H1 (cell line): ENCODE measurements at regions not wholly inside any gene's neighbourhood (a gene's known extent, or its start where the extent isn't known, plus 50 kb on each side); places are given as distances from the start of the nearest gene placed in this dataset.

Experiments used
- CTCF ChIA-PET: fragments of 300-600 bp; sonication (Branson Sonifier 250); formaldehyde crosslinking; loops from one replicate; lab custom pipeline; 2021; ENCODE audit not compliant: partially characterized antibody; lab: Charles Lee
- POLR2A ChIA-PET: fragments of 300-600 bp; sonication (Branson Sonifier 250); formaldehyde crosslinking; loops from one replicate; lab custom pipeline; 2021; ENCODE audit warnings: inconsistent platforms; ENCODE audit not compliant: partially characterized antibody; lab: Charles Lee
- DNase-seq, 2 experiments: peaks; one replicate each; pipeline versions ENCODE4 v3.0.0 to v3.0.0-alpha.2; 2010 to 2022; ENCODE audit warnings: low spot score in 2 of 2, low read depth in 1 of 2, mixed read lengths in 1 of 2
- FAIRE-seq: peaks from 2 replicates; lab custom pipeline; 2011; peaks lifted over from hg19 to GRCh38; lab: Jason Lieb, UNC
- H2AFZ ChIP-seq: 2 replicates; pipeline ENCODE4 v1.8.1; 2012; ENCODE audit warnings: low read length, inconsistent platforms
- H2AK5ac ChIP-seq: 2 replicates; pipeline ENCODE4 v1.6.1; 2013; ENCODE audit warnings: low read depth, low read length
- H2BK120ac ChIP-seq: replicated peaks from 2 replicates; pipeline ENCODE3; 2013; ENCODE audit warnings: low read depth, low read length, inconsistent platforms
- H2BK12ac ChIP-seq: 2 replicates; pipeline ENCODE4 v1.6.1; 2013; ENCODE audit warnings: low read depth, low read length
- H2BK15ac ChIP-seq: 2 replicates; pipeline ENCODE4 v1.6.1; 2013; ENCODE audit warnings: low read length
- H2BK20ac ChIP-seq: 2 replicates; pipeline ENCODE4 v1.6.1; 2013; ENCODE audit warnings: low read length
- H2BK5ac ChIP-seq: 2 replicates; pipeline ENCODE4 v1.6.1; 2013; ENCODE audit warnings: low read depth, low read length
- H3K14ac ChIP-seq: 2 replicates; pipeline ENCODE4 v1.6.1; 2013; ENCODE audit warnings: inconsistent platforms; ENCODE audit not compliant: insufficient read length
- H3K18ac ChIP-seq: 2 replicates; pipeline ENCODE4 v1.6.1; 2013; ENCODE audit warnings: low read length; ENCODE audit errors: extremely low read depth
- H3K23ac ChIP-seq: 2 replicates; pipeline ENCODE4 v1.6.1; 2013; ENCODE audit warnings: inconsistent platforms; ENCODE audit not compliant: insufficient read length
- H3K23me2 ChIP-seq: 2 replicates; pipeline ENCODE4 v1.6.1; 2013; ENCODE audit warnings: low read depth, low read length
- H3K27ac ChIP-seq: 2 replicates; pipeline ENCODE4 v1.6.1; 2011; ENCODE audit warnings: low read depth, low read length, inconsistent platforms
- H3K27me3 ChIP-seq, 4 experiments: replicated peaks in 1 of 4; 1 replicate in 1 of 4; 2 replicates in 3 of 4; pipeline versions ENCODE4 v1.6.1 to v1.8.1; 2011 to 2013; ENCODE audit warnings: low read length in 3 of 4, mild to moderate bottlenecking in 3 of 4, inconsistent platforms in 2 of 4, mixed read lengths in 2 of 4, moderate library complexity in 1 of 4; ENCODE audit not compliant: control insufficient read depth in 3 of 4, insufficient read depth in 3 of 4; ENCODE audit errors: extremely low read depth in 1 of 4
- H3K36me3 ChIP-seq, 4 experiments: 2 replicates each; pipeline versions ENCODE4 v1.6.1 to v1.8.1; 2011 to 2013; ENCODE audit warnings: mild to moderate bottlenecking in 4 of 4, low read length in 3 of 4, moderate library complexity in 2 of 4, control low read depth in 1 of 4, inconsistent platforms in 1 of 4; ENCODE audit not compliant: insufficient read depth in 4 of 4, control insufficient read depth in 2 of 4
- H3K4ac ChIP-seq: replicated peaks from 2 replicates; pipeline ENCODE3; 2013; ENCODE audit warnings: low read length, low read depth, mixed read lengths, inconsistent platforms; ENCODE audit not compliant: insufficient read length
- H3K4me1 ChIP-seq, 4 experiments: replicated peaks in 1 of 4; 1 replicate in 1 of 4; 2 replicates in 3 of 4; pipeline versions ENCODE4 v1.6.1 to v1.8.1; 2011 to 2013; ENCODE audit warnings: low read length in 3 of 4, inconsistent platforms in 2 of 4, mixed read lengths in 1 of 4; ENCODE audit not compliant: insufficient read depth in 4 of 4, control insufficient read depth in 3 of 4
- H3K4me2 ChIP-seq, 2 experiments: 2 replicates each; pipeline versions ENCODE4 v1.6.1 to v1.8.1; 2011 to 2013; ENCODE audit warnings: low read depth in 2 of 2, low read length in 2 of 2, control low read depth in 1 of 2, inconsistent platforms in 1 of 2, mild to moderate bottlenecking in 1 of 2; ENCODE audit not compliant: insufficient read depth in 1 of 2
- H3K4me3 ChIP-seq, 4 experiments: fragments of 200-600, 300-600 bp in 1 of 4; sonication (generic), shearing (Covaris generic), sonication (Bioruptor Twin) in 1 of 4; 2 replicates each; pipeline versions ENCODE4 v1.5.1 to v1.8.1; 2011 to 2016; ENCODE audit warnings: low read length in 4 of 4, low read depth in 3 of 4, control low read depth in 2 of 4, inconsistent platforms in 2 of 4, mild to moderate bottlenecking in 2 of 4, mixed read lengths in 1 of 4, moderate library complexity in 1 of 4; ENCODE audit not compliant: insufficient read depth in 2 of 4; ENCODE audit errors: extremely low read depth in 1 of 4
- H3K56ac ChIP-seq: replicated peaks from 2 replicates; pipeline ENCODE3; 2013; ENCODE audit warnings: low read depth, mild to moderate bottlenecking, mixed read lengths, low read length, inconsistent platforms; ENCODE audit not compliant: insufficient read length
- H3K79me1 ChIP-seq: 2 replicates; pipeline ENCODE4 v1.6.1; 2013; ENCODE audit warnings: low read depth, low read length, control low read depth
- H3K79me2 ChIP-seq, 2 experiments: 2 replicates each; pipeline versions ENCODE4 v1.6.1 to v1.8.1; 2012 to 2013; ENCODE audit warnings: low read length in 2 of 2, mild to moderate bottlenecking in 2 of 2, inconsistent platforms in 1 of 2; ENCODE audit not compliant: insufficient read depth in 2 of 2, control insufficient read depth in 1 of 2
- H3K9ac ChIP-seq, 4 experiments: replicated peaks in 1 of 4; 1 replicate in 1 of 4; 2 replicates in 3 of 4; pipeline versions ENCODE4 v1.6.1 to v1.8.1; 2011 to 2013; ENCODE audit warnings: low read depth in 3 of 4, low read length in 3 of 4, control low read depth in 2 of 4, mild to moderate bottlenecking in 2 of 4, moderate library complexity in 2 of 4, inconsistent platforms in 1 of 4; ENCODE audit errors: extremely low read depth in 1 of 4
- H3K9me3 ChIP-seq, 2 experiments: 2 replicates each; pipeline versions ENCODE4 v1.6.1 to v1.8.1; 2012 to 2013; ENCODE audit warnings: mild to moderate bottlenecking in 2 of 2, moderate library complexity in 2 of 2, control low read depth in 1 of 2, inconsistent platforms in 1 of 2, low read depth in 1 of 2, low read length in 1 of 2, mixed read lengths in 1 of 2; ENCODE audit not compliant: insufficient read depth in 2 of 2
- H4K20me1 ChIP-seq, 2 experiments: replicated peaks in 1 of 2; 2 replicates each; pipeline versions ENCODE3 to v1.8.1; 2011 to 2013; ENCODE audit warnings: inconsistent platforms in 2 of 2, low read length in 2 of 2, mild to moderate bottlenecking in 1 of 2; ENCODE audit not compliant: insufficient read depth in 2 of 2, control insufficient read depth in 1 of 2
- H4K5ac ChIP-seq: 2 replicates; pipeline ENCODE4 v1.6.1; 2013; ENCODE audit warnings: low read length, low read depth, mixed read lengths, inconsistent platforms; ENCODE audit not compliant: insufficient read length
- H4K8ac ChIP-seq: 2 replicates; pipeline ENCODE4 v1.8.0; 2013; ENCODE audit warnings: mild to moderate bottlenecking, moderate library complexity, low read length, inconsistent platforms; ENCODE audit not compliant: insufficient read depth; ENCODE audit errors: extremely low read depth
- H4K91ac ChIP-seq: replicated peaks from 2 replicates; pipeline ENCODE3; 2013; ENCODE audit warnings: low read length, mixed read lengths, inconsistent platforms; ENCODE audit not compliant: insufficient read length
- BRCA1 ChIP-seq: IDR thresholded peaks from 2 replicates; pipeline ENCODE4 v1.6.1; 2012; ENCODE audit warnings: low read depth, low read length, improper control_type of control experiment
- CTCF ChIP-seq, 3 experiments: IDR thresholded peaks; 1 replicate in 2 of 3; 2 replicates in 1 of 3; pipeline versions ENCODE4 v1.5.1 to v1.6.1; 2011; ENCODE audit warnings: low read length in 3 of 3, mild to moderate bottlenecking in 3 of 3, inconsistent platforms in 2 of 3, low read depth in 1 of 3, moderate library complexity in 1 of 3; ENCODE audit not compliant: insufficient read depth in 1 of 3; ENCODE audit errors: control extremely low read depth in 1 of 3
- KDM1A ChIP-seq: fragments of 200-600, 300-600 bp; sonication (generic); IDR thresholded peaks from 2 replicates; pipeline ENCODE4 v1.7.1; 2016; ENCODE audit warnings: mild to moderate bottlenecking, low read length, borderline replicate concordance
- NANOG ChIP-seq: IDR thresholded peaks from 2 replicates; pipeline ENCODE4 v1.6.1; 2011; ENCODE audit warnings: low read length, low read depth, mild to moderate bottlenecking, inconsistent platforms; ENCODE audit not compliant: insufficient read depth, poor library complexity, severe bottlenecking
- PHF8 ChIP-seq: fragments of 200-600 bp; sonication (generic); conservative IDR thresholded peaks from 2 replicates; pipeline ENCODE4 v1.7.1; 2012; ENCODE audit warnings: low read depth, mild to moderate bottlenecking, inconsistent platforms, low read length, moderate library complexity
- RAD21 ChIP-seq, 2 experiments: IDR thresholded peaks in 1 of 2; conservative IDR thresholded peaks in 1 of 2; 2 replicates each; pipeline ENCODE4 v1.6.1; 2011; ENCODE audit warnings: low read depth in 2 of 2, low read length in 2 of 2, improper control_type of control experiment in 1 of 2, inconsistent platforms in 1 of 2, mild to moderate bottlenecking in 1 of 2, moderate library complexity in 1 of 2
- TBP ChIP-seq: IDR thresholded peaks from 2 replicates; pipeline ENCODE4 v1.6.1; 2011; ENCODE audit warnings: low read depth, low read length, improper control_type of control experiment
- WGBS, 2 experiments: shearing (Covaris generic) in 1 of 2; methylation state at CpG; one replicate each; pipeline versions ENCODE4 v1.1.6 to v1.1.7; 2013 to 2015; ENCODE audit warnings: low lambda C conversion rate in 2 of 2, mixed read lengths in 2 of 2, inconsistent platforms in 1 of 2, low coverage in 1 of 2, missing lambda C conversion rate in 1 of 2; ENCODE audit not compliant: insufficient replicate concordance in 2 of 2, insufficient coverage in 1 of 2, insufficient read length in 1 of 2; ENCODE audit errors: extremely low coverage in 1 of 2, missing lambda C conversion rate in 1 of 2; 5-methylcytosine and 5-hydroxymethylcytosine counted together

- H2BK12ac ChIP-seq = no peak overlapping the region
- no peak overlapping the region for H2AFZ ChIP-seq
- no peak overlapping the region for H2BK20ac ChIP-seq
- no peak overlapping the region for H3K56ac ChIP-seq
- H3K4me2 ChIP-seq = no peak overlapping the region
- no peaks in the 10 kb centered on the region for H4K20me1 ChIP-seq
- H2BK15ac ChIP-seq = no peak overlapping the region
- ChIA-PET POLR2A (no interaction called here), CTCF (interaction anchor here (0.5 to 4.1 kb wide), 23 partner anchors 9 to 1135 kb away, joined by 3 to 20 read pairs (median 5); no protein-coding TSS in a partner anchor)
- H4K5ac ChIP-seq = no peak overlapping the region
- H3K4me3 ChIP-seq = no peak overlapping the region
- H3K23me2 ChIP-seq = no peaks in the 10 kb centered on the region
- H3K27ac ChIP-seq = no peak overlapping the region
- no peak overlapping the region for H2BK120ac ChIP-seq
- H3K9me3 ChIP-seq = peaks cover 3 to 4% of the 10 kb centered on the region in 2 experiments; a peak in 2 of 4 replicates
- DNase-seq = peak; percentile 34 to 51
- 72% methylated on average over 5 of the region's 5 CpGs; no CpG with 5 or more reads in 1 of the 2 experiments for WGBS, 2 experiments
- H2BK5ac ChIP-seq = no peak overlapping the region
- no peaks in the 10 kb centered on the region for H3K79me1 ChIP-seq
- H3K79me2 ChIP-seq = no peaks in the 10 kb centered on the region
- no peak overlapping the region for H4K91ac ChIP-seq
- no peak overlapping the region for H3K4ac ChIP-seq
- H4K8ac ChIP-seq = no peak overlapping the region
- no peaks in the 10 kb centered on the region for H3K36me3 ChIP-seq
- H3K9ac ChIP-seq = no peak overlapping the region
- H3K18ac ChIP-seq = no peak overlapping the region
- no peak overlapping the region for H3K23ac ChIP-seq
- no peaks in the 10 kb centered on the region; a peak in 1 of 7 replicates for H3K27me3 ChIP-seq
- no peaks in the 10 kb centered on the region for H3K4me1 ChIP-seq
- TF ChIP-seq TBP = no peak
- peak; percentile 71 to 78 for TF ChIP-seq RAD21 (IDR thresholded peaks at IDR 0.05 in 1 of 2, conservative IDR thresholded peaks at IDR 0.05 in 1 of 2; ENCODE audit: low read depth in 2 of 2, low read length in 2 of 2)
- no peak for TF ChIP-seq BRCA1
- no peak for TF ChIP-seq PHF8
- TF ChIP-seq NANOG = no peak
- peak; percentile 64 to 82 (median 72) for TF ChIP-seq CTCF (IDR thresholded peaks at IDR 0.05; ENCODE audit: control extremely low read depth in 1 of 3, insufficient read depth in 1 of 3, low read depth in 1 of 3, low read length in 3 of 3)
- TF ChIP-seq KDM1A = no peak
- TF ChIP-seq, all 59 proteins: peak for 2
- FAIRE-seq = peak; percentile 77
- Histone ChIP-seq H2AK5ac (no peak overlapping the region), H3K14ac (no peak overlapping the region)
Measured at GRCh38 chr12:41795910-41796309, 348.8 kb downstream of the GXYLT1 start.
